HepG2 (cell line): ENCODE measurements at regions not wholly inside any gene's neighbourhood (a gene's known extent, or its start where the extent isn't known, plus 50 kb on each side); places are given as distances from the start of the nearest gene placed in this dataset.
"Not testable (repeated sequence)": the region's sequence is repeated elsewhere in the genome, so short reads cannot be mapped to it uniquely, and the experiment has no call there.

Source experiments
- ATAC-seq: fragments of 200-7000 bp; cut with Tn5 transposase; 3 replicates; pipeline ENCODE4 v1.9.1; 2020; ENCODE audit warnings: mild to moderate bottlenecking, moderate library complexity
- BruUV-seq: library from RNA; stranded (reverse); fragments of 400-500 nt; replicated peaks from 2 replicates; lab custom pipeline; 2021; lab: Mats Ljungman, UMichigan
- CTCF ChIA-PET: fragments of 300-600 bp; formaldehyde crosslinking; extraction: SDS; loops from one replicate; lab custom pipeline; 2021; ENCODE audit warnings: low total read pairs, inconsistent platforms, low intra/inter-chr PET ratio; lab: Yijun Ruan, JAX
- POLR2A ChIA-PET: fragments of 350-600 bp; sonication (Branson Sonifier 250); formaldehyde crosslinking; loops from one replicate; lab custom pipeline; 2020; ENCODE audit warnings: antibody characterized with exemption, inconsistent platforms; lab: Yijun Ruan, JAX
- DNase-seq: peaks from one replicate; pipeline ENCODE4 v3.0.0-alpha.2; 2015; ENCODE audit warnings: low spot score
- FAIRE-seq: peaks from 3 replicates; lab custom pipeline; 2011; peaks lifted over from hg19 to GRCh38; lab: Jason Lieb, UNC
- H2AFZ ChIP-seq: one replicate; pipeline ENCODE4 v1.6.1; 2011; ENCODE audit warnings: low read length, inconsistent platforms
- H3K27ac ChIP-seq: fragments of 300-600 bp; 3 replicates; pipeline ENCODE4 v1.8.0; 2011; ENCODE audit warnings: mixed run types, mild to moderate bottlenecking, mixed read lengths, low read length, inconsistent platforms; ENCODE audit not compliant: insufficient read depth; ENCODE audit errors: extremely low read length
- H3K27me3 ChIP-seq, 2 experiments: fragments of 200-600 bp in 1 of 2; 2 replicates in 1 of 2; 3 replicates in 1 of 2; pipeline versions ENCODE4 v1.6.0 to v1.8.0; 2011; ENCODE audit warnings: low read length in 2 of 2, mild to moderate bottlenecking in 2 of 2, moderate library complexity in 2 of 2, inconsistent platforms in 1 of 2; ENCODE audit not compliant: insufficient read depth in 2 of 2, control insufficient read depth in 1 of 2
- H3K36me3 ChIP-seq, 2 experiments: fragments of 200-600 bp in 1 of 2; replicated peaks in 1 of 2; 2 replicates in 1 of 2; 3 replicates in 1 of 2; pipeline versions ENCODE4 v1.5.1 to v1.8.0; 2011; ENCODE audit warnings: low read length in 2 of 2, inconsistent platforms in 1 of 2; ENCODE audit not compliant: insufficient read depth in 2 of 2, control insufficient read depth in 1 of 2
- H3K4me1 ChIP-seq: 2 replicates; pipeline ENCODE4 v1.5.1; 2012; ENCODE audit warnings: low read length, inconsistent platforms; ENCODE audit not compliant: insufficient read depth
- H3K4me2 ChIP-seq: 2 replicates; pipeline ENCODE4 v1.6.0; 2011; ENCODE audit warnings: low read depth, low read length, inconsistent platforms
- H3K4me3 ChIP-seq, 3 experiments: fragments of 200-600 bp in 1 of 3; sonication (generic), shearing (Covaris generic) in 1 of 3; replicated peaks in 1 of 3; 2 replicates each; pipeline ENCODE4 v1.5.1; 2011 to 2016; ENCODE audit warnings: low read length in 3 of 3, inconsistent platforms in 2 of 3, low read depth in 2 of 3, mild to moderate bottlenecking in 2 of 3, control low read depth in 1 of 3, mixed read lengths in 1 of 3; ENCODE audit not compliant: insufficient read depth in 1 of 3
- H3K79me2 ChIP-seq: one replicate; pipeline ENCODE4 v1.6.1; 2011; ENCODE audit warnings: low read length, inconsistent platforms; ENCODE audit not compliant: insufficient read depth
- H3K9ac ChIP-seq: 2 replicates; pipeline ENCODE4 v1.6.0; 2011; ENCODE audit warnings: mild to moderate bottlenecking, low read depth, low read length, inconsistent platforms; ENCODE audit not compliant: insufficient read depth
- H3K9me3 ChIP-seq: 2 replicates; pipeline ENCODE4 v1.5.1; 2012; ENCODE audit warnings: mild to moderate bottlenecking, low read length
- H4K20me1 ChIP-seq: 2 replicates; pipeline ENCODE4 v1.6.0; 2011; ENCODE audit warnings: inconsistent platforms, mild to moderate bottlenecking, low read length, moderate library complexity; ENCODE audit not compliant: insufficient read depth
- ELF3 ChIP-seq: IDR thresholded peaks from 2 replicates; pipeline ENCODE4 v1.6.1; 2016; ENCODE audit warnings: missing genetic modification reagents, missing compliant biosample characterization
- NFE2 ChIP-seq: sonication (generic); formaldehyde crosslinking; IDR thresholded peaks from 2 replicates; pipeline ENCODE4 v1.4.0; 2020; ENCODE audit warnings: missing genetic modification reagents
- ZBTB26 ChIP-seq: IDR thresholded peaks from 2 replicates; pipeline ENCODE4 v1.6.1; 2016; ENCODE audit warnings: missing compliant biosample characterization, missing genetic modification reagents, borderline replicate concordance
- ZBTB33 ChIP-seq: sonication (generic); formaldehyde crosslinking; IDR thresholded peaks from 2 replicates; pipeline ENCODE4 v1.4.0; 2020; ENCODE audit warnings: missing genetic modification reagents
- ZMYM3 ChIP-seq: sonication (generic); formaldehyde crosslinking; IDR thresholded peaks from 2 replicates; pipeline ENCODE4 v1.5.1; 2020; ENCODE audit warnings: mild to moderate bottlenecking, missing genetic modification reagents
- ZNF879 ChIP-seq: sonication (generic); formaldehyde crosslinking; IDR thresholded peaks from 2 replicates; pipeline ENCODE4 v1.8.1; 2023; ENCODE audit warnings: missing genetic modification reagents
- WGBS: methylation state at CpG from one replicate; pipeline ENCODE4 v1.1.6; 2017; ENCODE audit warnings: low lambda C conversion rate; 5-methylcytosine and 5-hydroxymethylcytosine counted together
- in situ Hi-C: cut with HindIII; loops from 2 replicates; pipeline ENCODE4 v1.10.0; 2017; ENCODE audit warnings: low pct_unique_long_range_greater_than_20kb; ENCODE audit not compliant: extremely low pct_ligation_motif_present
- intact Hi-C: fragments of 100-400 bp; cut with micrococcal nuclease; formaldehyde crosslinking; loops from one replicate; pipeline ENCODE4 v1.10.0; 2022; ENCODE audit not compliant: unreplicated experiment

GRCh38 chr6:863831-864230 lies 170.9 kb upstream of the EXOC2 start (continued):
- TF ChIP-seq ELF3 (CRISPR knock-in tag) = no peak
- TF ChIP-seq NFE2 (CRISPR knock-in tag) = no peak
- no peak for TF ChIP-seq ZMYM3 (CRISPR knock-in tag)
- no peak for TF ChIP-seq ZNF879 (CRISPR knock-in tag)

- H3K27me3 ChIP-seq, DNase-seq, H3K9me3 ChIP-seq, BruUV-seq, CTCF ChIA-PET, H3K36me3 ChIP-seq, H3K4me2 ChIP-seq, POLR2A ChIA-PET, H4K20me1 ChIP-seq, H3K9ac ChIP-seq, H3K4me1 ChIP-seq, H3K27ac ChIP-seq, in situ Hi-C loops, H2AFZ ChIP-seq, intact Hi-C loops, ATAC-seq, FAIRE-seq, H3K79me2 ChIP-seq, H3K4me3 ChIP-seq: not testable (repeated sequence)
- 0 out of 2 replicates have a peak, but pooled peaks have one; percentile 48 for TF ChIP-seq ZBTB26 (CRISPR knock-in tag)
- TF ChIP-seq ZBTB33 = 0 out of 2 replicates have a peak, but pooled peaks have one; percentile 29
- 80% methylated on average over 3 of the region's 5 CpGs for WGBS
Observed at GRCh38 chr6:863127-863526, 170.2 kb upstream of the EXOC2 start.
